Keratinocyte (primary cell): ENCODE measurements at regions not wholly inside any gene's neighbourhood (a gene's known extent, or its start where the extent isn't known, plus 50 kb on each side); places are given as distances from the start of the nearest gene placed in this dataset.

Source experiments
- DNase-seq: peaks from one replicate; pipeline ENCODE4 v3.0.0-alpha.2; 2011; ENCODE audit warnings: low read depth, missing footprints, low spot score
- FAIRE-seq: peaks from 2 replicates; lab custom pipeline; 2011; peaks lifted over from hg19 to GRCh38; lab: Jason Lieb, UNC
- H2AFZ ChIP-seq: 2 replicates; pipeline ENCODE4 v1.6.0; 2012; ENCODE audit warnings: low read length, control low read depth, inconsistent platforms; ENCODE audit not compliant: control insufficient read depth
- H3K27ac ChIP-seq: 2 replicates; pipeline ENCODE4 v1.5.1; 2011; ENCODE audit warnings: low read length; ENCODE audit not compliant: control insufficient read depth, insufficient read depth
- H3K27me3 ChIP-seq: 3 replicates; pipeline ENCODE4 v1.6.0; 2011; ENCODE audit warnings: low read length; ENCODE audit not compliant: control insufficient read depth, insufficient read depth; ENCODE audit errors: extremely low read depth
- H3K36me3 ChIP-seq, 2 experiments: 2 replicates in 1 of 2; 3 replicates in 1 of 2; pipeline ENCODE4 v1.5.1; 2011; ENCODE audit warnings: low read length in 2 of 2, mild to moderate bottlenecking in 1 of 2; ENCODE audit not compliant: control insufficient read depth in 2 of 2, insufficient read depth in 2 of 2; ENCODE audit errors: extremely low read depth in 1 of 2
- H3K4me1 ChIP-seq: 3 replicates; pipeline ENCODE4 v1.5.1; 2011; ENCODE audit warnings: low read length; ENCODE audit not compliant: control insufficient read depth, insufficient read depth; ENCODE audit errors: extremely low read depth
- H3K4me2 ChIP-seq: 3 replicates; pipeline ENCODE4 v1.6.0; 2011; ENCODE audit warnings: low read depth, low read length; ENCODE audit not compliant: control insufficient read depth, insufficient read depth; ENCODE audit errors: extremely low read depth
- H3K4me3 ChIP-seq, 3 experiments: fragments of 200-600 bp in 1 of 3; sonication (generic) in 1 of 3; 2 replicates in 2 of 3; 3 replicates in 1 of 3; pipeline ENCODE4 v1.5.1; 2011 to 2016; ENCODE audit warnings: low read length in 3 of 3, mild to moderate bottlenecking in 3 of 3, control low read depth in 2 of 3, inconsistent platforms in 1 of 3, low read depth in 1 of 3, mixed read lengths in 1 of 3, mixed run types in 1 of 3, moderate library complexity in 1 of 3; ENCODE audit not compliant: control insufficient read depth in 2 of 3, insufficient read depth in 2 of 3; ENCODE audit errors: extremely low read depth in 1 of 3
- H3K79me2 ChIP-seq: 2 replicates; pipeline ENCODE4 v1.6.0; 2012; ENCODE audit warnings: low read length; ENCODE audit not compliant: control insufficient read depth, insufficient read depth
- H3K9ac ChIP-seq: 3 replicates; pipeline ENCODE4 v1.6.0; 2011; ENCODE audit warnings: low read length; ENCODE audit not compliant: control insufficient read depth, insufficient read depth; ENCODE audit errors: extremely low read depth
- H3K9me1 ChIP-seq: 3 replicates; pipeline ENCODE4 v1.6.0; 2011; ENCODE audit warnings: low read length; ENCODE audit not compliant: control insufficient read depth, insufficient read depth; ENCODE audit errors: extremely low read depth
- H3K9me3 ChIP-seq: 2 replicates; pipeline ENCODE4 v1.5.1; 2012; ENCODE audit warnings: low read depth, low read length; ENCODE audit not compliant: control insufficient read depth
- H4K20me1 ChIP-seq: 3 replicates; pipeline ENCODE4 v1.6.0; 2011; ENCODE audit warnings: low read length; ENCODE audit not compliant: control insufficient read depth, insufficient read depth; ENCODE audit errors: extremely low read depth
- CTCF ChIP-seq, 3 experiments: IDR thresholded peaks in 1 of 3; conservative IDR thresholded peaks in 1 of 3; optimal IDR thresholded peaks in 1 of 3; 2 replicates in 2 of 3; 3 replicates in 1 of 3; pipeline versions ENCODE3 to v1.5.1; 2011; ENCODE audit warnings: low read length in 3 of 3, mild to moderate bottlenecking in 3 of 3, moderate library complexity in 2 of 3, control low read depth in 1 of 3, inconsistent platforms in 1 of 3; ENCODE audit not compliant: insufficient read depth in 2 of 3; ENCODE audit errors: extremely low read depth in 1 of 3
- EZH2 ChIP-seq: IDR thresholded peaks from one replicate; pipeline ENCODE4 v1.6.1; 2012; ENCODE audit warnings: inconsistent platforms, mild to moderate bottlenecking, low read length, moderate library complexity
- dilution Hi-C: fragments of 300-500 bp; cut with MboI; formaldehyde crosslinking; loops from one replicate; pipeline ENCODE4 v1.7.0; 2020; ENCODE audit warnings: low sequenced_read_pairs; ENCODE audit not compliant: extremely low pct_ligation_motif_present

GRCh38 chr3:177618873-177619733 lies 421.8 kb upstream of the TBL1XR1 start:
- TF ChIP-seq EZH2 (no peak), CTCF (optimal IDR thresholded peaks at IDR 0.05 in 1 of 3, IDR thresholded peaks at IDR 0.05 in 1 of 3, conservative IDR thresholded peaks at IDR 0.05 in 1 of 3; ENCODE audit: extremely low read depth in 1 of 3, insufficient read depth in 2 of 3, low read length in 3 of 3) (no peak)
- H3K4me2 ChIP-seq: peak overlapping the region; percentile 53
- H3K36me3 ChIP-seq: no peaks in the 10 kb centered on the region
- H4K20me1 ChIP-seq: no peaks in the 10 kb centered on the region
- H3K27me3 ChIP-seq: no peaks in the 10 kb centered on the region
- H3K9ac ChIP-seq: no peak overlapping the region
- peak overlapping the region; percentile 17 for H3K27ac ChIP-seq
- H3K9me1 ChIP-seq: no peaks in the 10 kb centered on the region
- H3K4me1 ChIP-seq: peaks cover 10% of the 10 kb centered on the region
- DNase-seq (no peak), FAIRE-seq (peak; percentile 56)
- peak overlapping the region; percentile 48 for H2AFZ ChIP-seq
- H3K4me3 ChIP-seq: no peak overlapping the region
- dilution Hi-C loops: no loop called here
- H3K79me2 ChIP-seq: no peaks in the 10 kb centered on the region
- H3K9me3 ChIP-seq: no peaks in the 10 kb centered on the region

- H3K36me3 ChIP-seq: no peaks in the 10 kb centered on the region
- no peak overlapping the region for H3K27ac ChIP-seq
- no peaks in the 10 kb centered on the region for H4K20me1 ChIP-seq
- TF ChIP-seq CTCF (optimal IDR thresholded peaks at IDR 0.05 in 1 of 3, IDR thresholded peaks at IDR 0.05 in 1 of 3, conservative IDR thresholded peaks at IDR 0.05 in 1 of 3; ENCODE audit: extremely low read depth in 1 of 3, insufficient read depth in 2 of 3, low read length in 3 of 3): no peak
- TF ChIP-seq EZH2: no peak
- no peak for FAIRE-seq
- dilution Hi-C loops: no loop called here
- peaks cover 9% of the 10 kb centered on the region for H3K4me1 ChIP-seq
- no peak overlapping the region for H3K4me2 ChIP-seq
- no peak overlapping the region for H2AFZ ChIP-seq
- H3K4me3 ChIP-seq: no peak overlapping the region
- H3K9me3 ChIP-seq: no peaks in the 10 kb centered on the region
- H3K27me3 ChIP-seq: no peaks in the 10 kb centered on the region
- DNase-seq: no peak
- no peaks in the 10 kb centered on the region for H3K79me2 ChIP-seq
- no peak overlapping the region for H3K9ac ChIP-seq
- no peaks in the 10 kb centered on the region for H3K9me1 ChIP-seq
Observed at GRCh38 chr3:177620073-177620472, 422.8 kb upstream of the TBL1XR1 start.
